Keratinocyte (primary cell): ENCODE measurements at regions not wholly inside any gene's neighbourhood (a gene's known extent, or its start where the extent isn't known, plus 50 kb on each side); places are given as distances from the start of the nearest gene placed in this dataset.

Experiments
- DNase-seq: peaks from one replicate; pipeline ENCODE4 v3.0.0-alpha.2; 2011; ENCODE audit warnings: low read depth, missing footprints, low spot score
- FAIRE-seq: peaks from 2 replicates; lab custom pipeline; 2011; peaks lifted over from hg19 to GRCh38; lab: Jason Lieb, UNC
- H2AFZ ChIP-seq: 2 replicates; pipeline ENCODE4 v1.6.0; 2012; ENCODE audit warnings: low read length, control low read depth, inconsistent platforms; ENCODE audit not compliant: control insufficient read depth
- H3K27ac ChIP-seq: 2 replicates; pipeline ENCODE4 v1.5.1; 2011; ENCODE audit warnings: low read length; ENCODE audit not compliant: control insufficient read depth, insufficient read depth
- H3K27me3 ChIP-seq: 3 replicates; pipeline ENCODE4 v1.6.0; 2011; ENCODE audit warnings: low read length; ENCODE audit not compliant: control insufficient read depth, insufficient read depth; ENCODE audit errors: extremely low read depth
- H3K36me3 ChIP-seq, 2 experiments: 2 replicates in 1 of 2; 3 replicates in 1 of 2; pipeline ENCODE4 v1.5.1; 2011; ENCODE audit warnings: low read length in 2 of 2, mild to moderate bottlenecking in 1 of 2; ENCODE audit not compliant: control insufficient read depth in 2 of 2, insufficient read depth in 2 of 2; ENCODE audit errors: extremely low read depth in 1 of 2
- H3K4me1 ChIP-seq: 3 replicates; pipeline ENCODE4 v1.5.1; 2011; ENCODE audit warnings: low read length; ENCODE audit not compliant: control insufficient read depth, insufficient read depth; ENCODE audit errors: extremely low read depth
- H3K4me2 ChIP-seq: 3 replicates; pipeline ENCODE4 v1.6.0; 2011; ENCODE audit warnings: low read depth, low read length; ENCODE audit not compliant: control insufficient read depth, insufficient read depth; ENCODE audit errors: extremely low read depth
- H3K4me3 ChIP-seq, 3 experiments: fragments of 200-600 bp in 1 of 3; sonication (generic) in 1 of 3; 2 replicates in 2 of 3; 3 replicates in 1 of 3; pipeline ENCODE4 v1.5.1; 2011 to 2016; ENCODE audit warnings: low read length in 3 of 3, mild to moderate bottlenecking in 3 of 3, control low read depth in 2 of 3, inconsistent platforms in 1 of 3, low read depth in 1 of 3, mixed read lengths in 1 of 3, mixed run types in 1 of 3, moderate library complexity in 1 of 3; ENCODE audit not compliant: control insufficient read depth in 2 of 3, insufficient read depth in 2 of 3; ENCODE audit errors: extremely low read depth in 1 of 3
- H3K79me2 ChIP-seq: 2 replicates; pipeline ENCODE4 v1.6.0; 2012; ENCODE audit warnings: low read length; ENCODE audit not compliant: control insufficient read depth, insufficient read depth
- H3K9ac ChIP-seq: 3 replicates; pipeline ENCODE4 v1.6.0; 2011; ENCODE audit warnings: low read length; ENCODE audit not compliant: control insufficient read depth, insufficient read depth; ENCODE audit errors: extremely low read depth
- H3K9me1 ChIP-seq: 3 replicates; pipeline ENCODE4 v1.6.0; 2011; ENCODE audit warnings: low read length; ENCODE audit not compliant: control insufficient read depth, insufficient read depth; ENCODE audit errors: extremely low read depth
- H3K9me3 ChIP-seq: 2 replicates; pipeline ENCODE4 v1.5.1; 2012; ENCODE audit warnings: low read depth, low read length; ENCODE audit not compliant: control insufficient read depth
- H4K20me1 ChIP-seq: 3 replicates; pipeline ENCODE4 v1.6.0; 2011; ENCODE audit warnings: low read length; ENCODE audit not compliant: control insufficient read depth, insufficient read depth; ENCODE audit errors: extremely low read depth
- CTCF ChIP-seq, 3 experiments: IDR thresholded peaks in 1 of 3; conservative IDR thresholded peaks in 1 of 3; optimal IDR thresholded peaks in 1 of 3; 2 replicates in 2 of 3; 3 replicates in 1 of 3; pipeline versions ENCODE3 to v1.5.1; 2011; ENCODE audit warnings: low read length in 3 of 3, mild to moderate bottlenecking in 3 of 3, moderate library complexity in 2 of 3, control low read depth in 1 of 3, inconsistent platforms in 1 of 3; ENCODE audit not compliant: insufficient read depth in 2 of 3; ENCODE audit errors: extremely low read depth in 1 of 3
- EZH2 ChIP-seq: IDR thresholded peaks from one replicate; pipeline ENCODE4 v1.6.1; 2012; ENCODE audit warnings: inconsistent platforms, mild to moderate bottlenecking, low read length, moderate library complexity
- dilution Hi-C: fragments of 300-500 bp; cut with MboI; formaldehyde crosslinking; loops from one replicate; pipeline ENCODE4 v1.7.0; 2020; ENCODE audit warnings: low sequenced_read_pairs; ENCODE audit not compliant: extremely low pct_ligation_motif_present

- H3K4me1 ChIP-seq, result no peaks in the 10 kb centered on the region
- no peak for DNase-seq
- H3K27ac ChIP-seq, result no peak overlapping the region
- no peaks in the 10 kb centered on the region for H4K20me1 ChIP-seq
- peaks cover 6% of the 10 kb centered on the region for H3K27me3 ChIP-seq
- TF ChIP-seq CTCF (optimal IDR thresholded peaks at IDR 0.05 in 1 of 3, IDR thresholded peaks at IDR 0.05 in 1 of 3, conservative IDR thresholded peaks at IDR 0.05 in 1 of 3; ENCODE audit: extremely low read depth in 1 of 3, insufficient read depth in 2 of 3, low read length in 3 of 3) (peak in 2 of 3 experiments; percentile 46 to 47), EZH2 (no peak)
- H3K79me2 ChIP-seq, result no peaks in the 10 kb centered on the region
- no peaks in the 10 kb centered on the region for H3K36me3 ChIP-seq
- dilution Hi-C loops, result no loop called here
- H3K9me1 ChIP-seq, result no peaks in the 10 kb centered on the region
- no peak overlapping the region for H3K4me2 ChIP-seq
- H3K9me3 ChIP-seq, result no peaks in the 10 kb centered on the region
- H2AFZ ChIP-seq, result no peak overlapping the region
- H3K4me3 ChIP-seq, result no peak overlapping the region
- FAIRE-seq, result no peak
- no peak overlapping the region for H3K9ac ChIP-seq
These were observed 67.0 kb downstream of the IGLL5 start for GRCh38 chr22:22954656-22955055.

- H3K4me1 ChIP-seq, result no peaks in the 10 kb centered on the region
- no peaks in the 10 kb centered on the region for H3K9me3 ChIP-seq
- H3K27me3 ChIP-seq, result peaks cover 6% of the 10 kb centered on the region
- no peak overlapping the region for H3K9ac ChIP-seq
- FAIRE-seq (no peak), DNase-seq (no peak)
- dilution Hi-C loops, result no loop called here
- no peaks in the 10 kb centered on the region for H3K36me3 ChIP-seq
- no peak overlapping the region for H3K4me2 ChIP-seq
- no peaks in the 10 kb centered on the region for H3K9me1 ChIP-seq
- no peaks in the 10 kb centered on the region for H4K20me1 ChIP-seq
- no peak overlapping the region for H3K27ac ChIP-seq
- no peak overlapping the region for H2AFZ ChIP-seq
- no peaks in the 10 kb centered on the region for H3K79me2 ChIP-seq
- no peak overlapping the region for H3K4me3 ChIP-seq
- TF ChIP-seq CTCF (optimal IDR thresholded peaks at IDR 0.05 in 1 of 3, IDR thresholded peaks at IDR 0.05 in 1 of 3, conservative IDR thresholded peaks at IDR 0.05 in 1 of 3; ENCODE audit: extremely low read depth in 1 of 3, insufficient read depth in 2 of 3, low read length in 3 of 3) (no peak), EZH2 (no peak)
These were observed 67.7 kb downstream of the IGLL5 start for GRCh38 chr22:22955276-22955798.
